AG04450 (cell line): ENCODE measurements at regions not wholly inside any gene's neighbourhood (a gene's known extent, or its start where the extent isn't known, plus 50 kb on each side); places are given as distances from the start of the nearest gene placed in this dataset.

Experiments used
- CTCF ChIA-PET: fragments of 300-600, 350-600 bp; formaldehyde crosslinking; extraction: SDS; loops from one replicate; lab custom pipeline; 2022; ENCODE audit warnings: antibody characterized with exemption, inconsistent platforms; lab: Charles Lee
- POLR2A ChIA-PET: fragments of 350-600 bp; formaldehyde crosslinking; extraction: SDS; loops from one replicate; lab custom pipeline; 2021; ENCODE audit warnings: antibody characterized with exemption, inconsistent platforms; lab: Yijun Ruan, JAX
- DNase-seq: peaks from one replicate; pipeline ENCODE4 v3.0.0-alpha.2; 2011; ENCODE audit warnings: low read depth, low spot score
- H3K27ac ChIP-seq: one replicate; pipeline ENCODE4 v1.5.1; 2012; ENCODE audit warnings: low read depth, low read length, control low read depth
- H3K27me3 ChIP-seq: one replicate; pipeline ENCODE4 v1.6.0; 2012; ENCODE audit warnings: low read length; ENCODE audit not compliant: control insufficient read depth, insufficient read depth
- H3K4me3 ChIP-seq: 2 replicates; pipeline ENCODE4 v1.5.1; 2011; ENCODE audit warnings: mild to moderate bottlenecking, low read depth, low read length, control low read depth
- H3K9me3 ChIP-seq: 2 replicates; pipeline ENCODE4 v1.5.1; 2012; ENCODE audit warnings: low read length; ENCODE audit not compliant: control insufficient read depth, insufficient read depth
- TF ChIP-seq, protein P1 (sequence below): IDR thresholded peaks from 2 replicates; pipeline ENCODE4 v1.5.1; 2011; ENCODE audit warnings: low read depth, low read length, control low read depth, inconsistent platforms

GRCh38 chr19:34598217-34599155, 78.5 kb downstream of the SCGB2B2 start:
- TF ChIP-seq, protein P1, sequence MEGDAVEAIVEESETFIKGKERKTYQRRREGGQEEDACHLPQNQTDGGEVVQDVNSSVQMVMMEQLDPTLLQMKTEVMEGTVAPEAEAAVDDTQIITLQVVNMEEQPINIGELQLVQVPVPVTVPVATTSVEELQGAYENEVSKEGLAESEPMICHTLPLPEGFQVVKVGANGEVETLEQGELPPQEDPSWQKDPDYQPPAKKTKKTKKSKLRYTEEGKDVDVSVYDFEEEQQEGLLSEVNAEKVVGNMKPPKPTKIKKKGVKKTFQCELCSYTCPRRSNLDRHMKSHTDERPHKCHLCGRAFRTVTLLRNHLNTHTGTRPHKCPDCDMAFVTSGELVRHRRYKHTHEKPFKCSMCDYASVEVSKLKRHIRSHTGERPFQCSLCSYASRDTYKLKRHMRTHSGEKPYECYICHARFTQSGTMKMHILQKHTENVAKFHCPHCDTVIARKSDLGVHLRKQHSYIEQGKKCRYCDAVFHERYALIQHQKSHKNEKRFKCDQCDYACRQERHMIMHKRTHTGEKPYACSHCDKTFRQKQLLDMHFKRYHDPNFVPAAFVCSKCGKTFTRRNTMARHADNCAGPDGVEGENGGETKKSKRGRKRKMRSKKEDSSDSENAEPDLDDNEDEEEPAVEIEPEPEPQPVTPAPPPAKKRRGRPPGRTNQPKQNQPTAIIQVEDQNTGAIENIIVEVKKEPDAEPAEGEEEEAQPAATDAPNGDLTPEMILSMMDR, result no peak
- H3K9me3 ChIP-seq, result peaks cover 9% of the 10 kb centered on the region
- ChIA-PET POLR2A (no interaction called here), CTCF (no interaction called here)
- no peak for DNase-seq
- no peak overlapping the region for H3K4me3 ChIP-seq
- no peaks in the 10 kb centered on the region for H3K27me3 ChIP-seq
- no peak overlapping the region for H3K27ac ChIP-seq

- TF ChIP-seq, protein P1, result no peak
- Histone ChIP-seq H3K27me3 (no peaks in the 10 kb centered on the region), H3K4me3 (no peak overlapping the region), H3K9me3 (peaks cover 9% of the 10 kb centered on the region), H3K27ac (no peak overlapping the region)
- ChIA-PET POLR2A (no interaction called here), CTCF (no interaction called here)
- no peak for DNase-seq
Measured at GRCh38 chr19:34597596-34597995, 79.4 kb downstream of the SCGB2B2 start.

DNA sequence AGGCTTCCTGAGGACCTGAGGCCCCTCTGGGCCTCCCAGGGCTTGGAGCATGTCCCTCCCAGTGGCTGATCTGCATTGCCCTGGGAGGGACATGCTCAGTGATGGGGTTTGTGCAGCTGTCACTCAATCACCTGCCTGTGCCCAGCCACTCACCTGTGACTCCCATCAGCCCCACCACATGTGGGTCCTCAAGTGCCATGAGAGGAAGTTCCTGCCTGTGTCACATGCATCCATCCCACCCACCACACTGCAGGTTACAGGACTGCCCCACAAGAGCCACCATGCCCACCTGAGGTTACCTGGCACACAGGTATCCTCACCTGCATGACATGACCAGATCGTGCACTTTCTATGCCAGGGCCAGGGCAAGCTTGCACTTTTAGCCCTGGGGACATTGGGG, 80.0 kb downstream of the SCGB2B2 start:
- peaks cover 9% of the 10 kb centered on the region for H3K9me3 ChIP-seq
- ChIA-PET CTCF (no interaction called here), POLR2A (no interaction called here)
- no peak overlapping the region for H3K27ac ChIP-seq
- no peak for DNase-seq
- TF ChIP-seq, protein P1, result no peak
- H3K4me3 ChIP-seq, result no peak overlapping the region
- H3K27me3 ChIP-seq, result no peaks in the 10 kb centered on the region

GRCh38 chr19:34596115-34596514, 80.8 kb downstream of the SCGB2B2 start:
- H3K27me3 ChIP-seq, result no peaks in the 10 kb centered on the region
- TF ChIP-seq, protein P1, result no peak
- CTCF ChIA-PET, result no interaction called here
- POLR2A ChIA-PET, result no interaction called here
- no peak for DNase-seq
- H3K9me3 ChIP-seq, result peaks cover 9% of the 10 kb centered on the region
- no peak overlapping the region for H3K27ac ChIP-seq
- no peak overlapping the region for H3K4me3 ChIP-seq

DNA sequence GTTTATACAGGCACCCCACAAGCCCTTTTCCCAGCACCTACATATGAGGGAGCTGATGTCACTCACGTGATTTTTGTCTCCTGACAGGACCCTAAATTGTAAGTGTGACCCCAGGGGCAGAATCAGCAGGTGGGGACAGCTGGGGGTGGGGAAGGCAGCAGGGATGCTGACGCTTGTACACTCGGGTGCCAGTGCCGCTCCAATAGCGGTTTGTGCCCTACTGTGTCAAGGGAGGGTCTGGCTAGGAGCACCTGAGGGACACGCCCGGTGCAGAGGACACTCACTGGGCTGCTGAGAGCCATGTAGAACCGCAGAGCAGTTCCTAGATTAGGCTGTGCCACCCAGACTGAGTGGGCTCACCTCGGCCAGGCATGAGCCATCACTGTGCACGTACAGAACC, 81.3 kb downstream of the SCGB2B2 start:
- ChIA-PET CTCF (no interaction called here), POLR2A (no interaction called here)
- H3K27me3 ChIP-seq, result no peaks in the 10 kb centered on the region
- peaks cover 9% of the 10 kb centered on the region for H3K9me3 ChIP-seq
- TF ChIP-seq, protein P1, result no peak
- no peak overlapping the region for H3K27ac ChIP-seq
- no peak overlapping the region for H3K4me3 ChIP-seq
- DNase-seq, result no peak
